Astrocyte of the spinal cord (primary cell): ENCODE measurements at regions not wholly inside any gene's neighbourhood (a gene's known extent, or its start where the extent isn't known, plus 50 kb on each side); places are given as distances from the start of the nearest gene placed in this dataset.

Experiments
- DNase-seq: peaks from one replicate; pipeline ENCODE4 v3.0.0; 2011; ENCODE audit warnings: low read depth, low spot score
- H3K4me3 ChIP-seq: 2 replicates; pipeline ENCODE4 v1.5.1; 2011; ENCODE audit warnings: low read depth, mild to moderate bottlenecking, low read length, moderate library complexity
- CTCF ChIP-seq: IDR thresholded peaks from 2 replicates; pipeline ENCODE4 v1.5.1; 2012; ENCODE audit warnings: low read depth, mild to moderate bottlenecking, low read length, inconsistent platforms
- in situ Hi-C: cut with HindIII; loops from 2 replicates; pipeline ENCODE4 v1.10.0; 2017; ENCODE audit warnings: low sequenced_read_pairs

GRCh38 chr10:128377364-128377987 is 251.3 kb upstream of the MKI67 start:
- in situ Hi-C loops: no loop called here
- TF ChIP-seq CTCF: no peak
- DNase-seq: no peak
- H3K4me3 ChIP-seq: no peak overlapping the region

- in situ Hi-C loops: no loop called here
- H3K4me3 ChIP-seq: no peak overlapping the region
- no peak for TF ChIP-seq CTCF
- DNase-seq: no peak
Measured at GRCh38 chr10:128377988-128378387, 251.8 kb upstream of the MKI67 start.

- DNase-seq: no peak
- in situ Hi-C loops: no loop called here
- no peak overlapping the region for H3K4me3 ChIP-seq
- no peak for TF ChIP-seq CTCF
Measured at GRCh38 chr10:128380946-128381345, 254.7 kb upstream of the MKI67 start.

GRCh38 chr10:128382225-128382624 is 256.0 kb upstream of the MKI67 start:
- no peak for DNase-seq
- no peak for TF ChIP-seq CTCF
- H3K4me3 ChIP-seq: no peak overlapping the region
- in situ Hi-C loops: no loop called here

GRCh38 chr10:128384831-128385230 is 258.6 kb upstream of the MKI67 start:
- in situ Hi-C loops: no loop called here
- no peak for TF ChIP-seq CTCF
- no peak for DNase-seq
- H3K4me3 ChIP-seq: no peak overlapping the region

GRCh38 chr10:128386231-128386630 is 260.0 kb upstream of the MKI67 start:
- no peak overlapping the region for H3K4me3 ChIP-seq
- no peak for TF ChIP-seq CTCF
- in situ Hi-C loops: no loop called here
- no peak for DNase-seq
